ENCODE measurements at regions not wholly inside any gene's neighbourhood (a gene's known extent, or its start where the extent isn't known, plus 50 kb on each side); places are given as distances from the start of the nearest gene placed in this dataset.

- H3K36me3 ChIP-seq (ENCODE audit: low read depth): no peaks in the 10 kb centered on the region
- H3K4me1 ChIP-seq (ENCODE audit: insufficient read depth, poor library complexity, severe bottlenecking): no peaks in the 10 kb centered on the region
- DNase-seq (ENCODE audit: low spot score) (no peak), ATAC-seq (ENCODE audit: low read depth) (no peak)
- H3K27me3 ChIP-seq (ENCODE audit: insufficient read depth, poor library complexity, severe bottlenecking): no peaks in the 10 kb centered on the region
- no peak overlapping the region for H3K4me3 ChIP-seq (ENCODE audit: severe bottlenecking)
- no peak overlapping the region for H3K27ac ChIP-seq (ENCODE audit: poor library complexity, severe bottlenecking)
- TF ChIP-seq CTCF (IDR thresholded peaks at IDR 0.05; ENCODE audit: poor library complexity, severe bottlenecking): no peak
- H3K9me3 ChIP-seq (ENCODE audit: severe bottlenecking): no peaks in the 10 kb centered on the region
Measured at GRCh38 chr2:14136030-14136429, 496.5 kb upstream of the LRATD1 start.

GRCh38 chr2:14137643-14138042 lies 494.9 kb upstream of the LRATD1 start:
- DNase-seq (ENCODE audit: low spot score) (no peak), ATAC-seq (ENCODE audit: low read depth) (peak; percentile 33; the same call in 1 of the 3 replicates)
- Histone ChIP-seq H3K4me1 (ENCODE audit: insufficient read depth, poor library complexity, severe bottlenecking) (no peaks in the 10 kb centered on the region), H3K27me3 (ENCODE audit: insufficient read depth, poor library complexity, severe bottlenecking) (no peaks in the 10 kb centered on the region), H3K4me3 (ENCODE audit: severe bottlenecking) (no peak overlapping the region), H3K36me3 (ENCODE audit: low read depth) (no peaks in the 10 kb centered on the region), H3K27ac (ENCODE audit: poor library complexity, severe bottlenecking) (no peak overlapping the region), H3K9me3 (ENCODE audit: severe bottlenecking) (no peaks in the 10 kb centered on the region)
- peak; percentile 10 for TF ChIP-seq CTCF (IDR thresholded peaks at IDR 0.05; ENCODE audit: poor library complexity, severe bottlenecking)

- ATAC-seq (ENCODE audit: low read depth) (no peak), DNase-seq (ENCODE audit: low spot score) (no peak)
Measured at GRCh38 chr2:14140009-14140550, 492.4 kb upstream of the LRATD1 start.

GRCh38 chr2:14143435-14143834 lies 489.1 kb upstream of the LRATD1 start:
- Histone ChIP-seq H3K4me3 (ENCODE audit: severe bottlenecking) (no peak overlapping the region), H3K9me3 (ENCODE audit: severe bottlenecking) (no peaks in the 10 kb centered on the region), H3K27ac (ENCODE audit: poor library complexity, severe bottlenecking) (no peak overlapping the region), H3K36me3 (ENCODE audit: low read depth) (no peaks in the 10 kb centered on the region), H3K27me3 (ENCODE audit: insufficient read depth, poor library complexity, severe bottlenecking) (no peaks in the 10 kb centered on the region), H3K4me1 (ENCODE audit: insufficient read depth, poor library complexity, severe bottlenecking) (peaks cover 5% of the 10 kb centered on the region)
- no peak for ATAC-seq (ENCODE audit: low read depth)
- TF ChIP-seq CTCF (IDR thresholded peaks at IDR 0.05; ENCODE audit: poor library complexity, severe bottlenecking): no peak
- DNase-seq (ENCODE audit: low spot score): no peak

More at GRCh38 chr2:14140009-14140550, 492.4 kb upstream of the LRATD1 start:
- H3K27me3 ChIP-seq (ENCODE audit: insufficient read depth, poor library complexity, severe bottlenecking): no peaks in the 10 kb centered on the region
- no peaks in the 10 kb centered on the region for H3K36me3 ChIP-seq (ENCODE audit: low read depth)
- no peaks in the 10 kb centered on the region for H3K4me1 ChIP-seq (ENCODE audit: insufficient read depth, poor library complexity, severe bottlenecking)
- no peaks in the 10 kb centered on the region for H3K9me3 ChIP-seq (ENCODE audit: severe bottlenecking)
- no peak overlapping the region for H3K27ac ChIP-seq (ENCODE audit: poor library complexity, severe bottlenecking)
- TF ChIP-seq CTCF (IDR thresholded peaks at IDR 0.05; ENCODE audit: poor library complexity, severe bottlenecking): no peak
- H3K4me3 ChIP-seq (ENCODE audit: severe bottlenecking): no peak overlapping the region

- no peaks in the 10 kb centered on the region for H3K36me3 ChIP-seq (ENCODE audit: low read depth)
- no peaks in the 10 kb centered on the region for H3K27me3 ChIP-seq (ENCODE audit: insufficient read depth, poor library complexity, severe bottlenecking)
- ATAC-seq (ENCODE audit: low read depth) (peak; percentile 41; the same call in 1 of the 3 replicates), DNase-seq (ENCODE audit: low spot score) (no peak)
- H3K9me3 ChIP-seq (ENCODE audit: severe bottlenecking): no peaks in the 10 kb centered on the region
- no peak overlapping the region for H3K27ac ChIP-seq (ENCODE audit: poor library complexity, severe bottlenecking)
- H3K4me1 ChIP-seq (ENCODE audit: insufficient read depth, poor library complexity, severe bottlenecking): peaks cover 8% of the 10 kb centered on the region
- H3K4me3 ChIP-seq (ENCODE audit: severe bottlenecking): no peak overlapping the region
- TF ChIP-seq CTCF (IDR thresholded peaks at IDR 0.05; ENCODE audit: poor library complexity, severe bottlenecking): no peak
Measured at GRCh38 chr2:14148216-14148615, 484.3 kb upstream of the LRATD1 start.

Data from RWPE2 (cell line).